Immature natural killer cell (primary cell): ENCODE measurements at regions not wholly inside any gene's neighbourhood (a gene's known extent, or its start where the extent isn't known, plus 50 kb on each side); places are given as distances from the start of the nearest gene placed in this dataset.

ENCODE experiments used
- DNase-seq, 3 donors: peaks; one replicate each; pipeline ENCODE4 v3.0.0; 2022; ENCODE audit warnings: mixed read lengths in 1 of 3
- H3K27ac Mint-ChIP-seq, 6 donors: one replicate each; pipeline ENCODE4 v1.8.0; 2020; ENCODE audit warnings: mixed read lengths in 6 of 6, mild to moderate bottlenecking in 5 of 6, inconsistent platforms in 4 of 6, moderate library complexity in 3 of 6
- H3K27me3 Mint-ChIP-seq, 3 donors: one replicate each; pipeline ENCODE4 v1.8.0; 2020 to 2021; ENCODE audit warnings: low read depth in 3 of 3, mild to moderate bottlenecking in 3 of 3, mixed read lengths in 3 of 3, moderate library complexity in 3 of 3, inconsistent platforms in 1 of 3
- H3K36me3 Mint-ChIP-seq, 3 donors: one replicate each; pipeline ENCODE4 v1.8.0; 2020; ENCODE audit warnings: mixed read lengths in 3 of 3, inconsistent platforms in 2 of 3, mild to moderate bottlenecking in 2 of 3
- H3K4me1 Mint-ChIP-seq, 2 donors: one replicate each; pipeline ENCODE4 v1.8.0; 2020; ENCODE audit warnings: inconsistent platforms in 2 of 2, mild to moderate bottlenecking in 2 of 2, mixed read lengths in 2 of 2, moderate library complexity in 1 of 2
- H3K4me3 Mint-ChIP-seq, 5 donors: one replicate each; pipeline ENCODE4 v1.8.0; 2020; ENCODE audit warnings: mild to moderate bottlenecking in 5 of 5, mixed read lengths in 5 of 5, inconsistent platforms in 3 of 5, moderate library complexity in 3 of 5
- H3K9me3 Mint-ChIP-seq, 6 donors: one replicate each; pipeline ENCODE4 v1.8.0; 2020; ENCODE audit warnings: mild to moderate bottlenecking in 6 of 6, mixed read lengths in 6 of 6, inconsistent platforms in 4 of 6, moderate library complexity in 3 of 6

DNA sequence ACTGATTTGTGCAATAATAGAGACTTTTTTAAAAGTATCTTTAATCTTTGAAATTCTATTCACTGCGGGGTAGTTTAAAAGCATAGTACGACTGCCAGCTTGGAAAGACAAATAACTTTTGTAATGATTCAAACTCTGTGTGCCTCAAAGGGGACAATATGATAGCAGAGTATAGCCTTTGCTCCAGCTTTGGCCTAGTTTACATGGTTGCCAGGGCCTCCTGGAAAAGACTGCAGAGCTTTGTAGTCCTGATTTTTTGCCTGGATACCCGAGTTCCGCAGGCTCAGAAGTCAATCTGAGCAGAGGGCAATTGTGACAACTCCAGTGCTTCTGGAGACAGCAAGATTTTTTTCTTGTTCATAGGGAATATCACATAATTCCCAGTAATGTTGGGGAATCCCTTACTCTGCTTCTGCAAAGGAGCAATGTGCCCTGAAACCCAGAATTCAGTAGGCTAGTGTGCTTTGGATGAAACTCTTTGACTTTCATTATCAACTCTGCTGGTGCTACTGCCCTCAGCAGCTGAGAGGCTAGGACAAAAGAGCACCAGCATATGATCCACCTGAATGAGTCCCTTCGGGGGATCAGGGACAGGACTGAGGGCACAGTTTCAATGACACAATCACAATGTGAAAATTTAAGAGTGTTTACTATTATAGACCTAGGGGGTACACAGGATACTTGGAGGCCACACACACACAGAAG is 768.1 kb downstream of the TMEM182 start:
- Mint-ChIP-seq H3K27ac (no peak overlapping the region), H3K4me1 (no peaks in the 10 kb centered on the region)

DNA sequence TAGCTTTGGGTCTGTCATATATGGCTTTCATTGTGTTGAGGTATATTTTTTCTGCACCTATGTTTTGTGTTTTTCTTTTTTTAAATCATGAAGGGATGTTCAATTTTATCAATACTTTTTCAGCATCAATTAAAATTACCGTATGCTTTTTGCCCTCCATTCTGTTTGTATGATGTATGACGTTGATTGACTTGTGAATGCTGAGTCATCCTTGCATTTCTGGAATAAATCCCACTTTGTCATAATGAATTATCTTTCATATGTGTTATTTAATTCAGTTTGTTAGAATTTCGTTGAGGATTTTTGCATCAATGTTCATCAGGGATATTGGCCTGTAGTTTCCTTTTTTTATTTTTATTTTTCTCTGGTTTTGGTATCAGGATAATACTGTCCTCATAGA is 790.9 kb downstream of the TMEM182 start:
- H3K27me3 Mint-ChIP-seq: no peaks in the 10 kb centered on the region
- no peaks in the 10 kb centered on the region for H3K36me3 Mint-ChIP-seq
- H3K4me3 Mint-ChIP-seq: no peak overlapping the region
- H3K4me1 Mint-ChIP-seq: no peaks in the 10 kb centered on the region
- no peak overlapping the region for H3K27ac Mint-ChIP-seq
- DNase-seq: no peak
- H3K9me3 Mint-ChIP-seq: peaks cover 3 to 65% (median 19%) of the 10 kb centered on the region in 6 donors

More for the DNA sequence above, 768.1 kb downstream of the TMEM182 start:
- H3K4me3 Mint-ChIP-seq: no peak overlapping the region
- H3K36me3 Mint-ChIP-seq: no peaks in the 10 kb centered on the region
- no peaks in the 10 kb centered on the region for H3K27me3 Mint-ChIP-seq
- DNase-seq: no peak
- H3K9me3 Mint-ChIP-seq: peaks cover 0 to 50% (median 18%) of the 10 kb centered on the region in 6 donors

DNA sequence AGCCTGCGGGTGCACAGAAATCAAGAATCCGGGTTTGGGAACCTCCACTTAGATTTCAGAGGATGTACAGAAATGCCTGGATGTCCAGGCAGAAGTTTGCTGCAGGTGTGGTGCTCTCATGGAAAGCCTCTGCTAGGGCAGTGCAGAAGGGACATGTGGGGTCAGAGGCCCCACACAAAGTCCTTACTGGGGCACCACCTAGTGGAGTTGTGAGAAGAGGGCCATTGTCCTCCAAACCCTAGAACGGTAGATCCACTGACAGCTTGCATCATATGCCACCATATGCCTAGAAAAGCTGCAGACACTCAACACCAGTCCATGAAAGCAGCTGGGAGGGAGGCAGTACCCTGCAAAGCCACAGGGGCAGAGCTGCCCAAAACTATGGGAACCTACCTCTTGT is 833.0 kb downstream of the TMEM182 start:
- Mint-ChIP-seq H3K27ac (no peak overlapping the region), H3K9me3 (peaks cover 14 to 57% (median 39%) of the 10 kb centered on the region in 6 donors), H3K4me3 (no peak overlapping the region), H3K27me3 (peaks cover 0 to 2% (median under 1%) of the 10 kb centered on the region in 3 donors), H3K4me1 (no peaks in the 10 kb centered on the region), H3K36me3 (peaks cover 0 to 5% (median 0%) of the 10 kb centered on the region in 3 donors)
- no peak for DNase-seq

DNA sequence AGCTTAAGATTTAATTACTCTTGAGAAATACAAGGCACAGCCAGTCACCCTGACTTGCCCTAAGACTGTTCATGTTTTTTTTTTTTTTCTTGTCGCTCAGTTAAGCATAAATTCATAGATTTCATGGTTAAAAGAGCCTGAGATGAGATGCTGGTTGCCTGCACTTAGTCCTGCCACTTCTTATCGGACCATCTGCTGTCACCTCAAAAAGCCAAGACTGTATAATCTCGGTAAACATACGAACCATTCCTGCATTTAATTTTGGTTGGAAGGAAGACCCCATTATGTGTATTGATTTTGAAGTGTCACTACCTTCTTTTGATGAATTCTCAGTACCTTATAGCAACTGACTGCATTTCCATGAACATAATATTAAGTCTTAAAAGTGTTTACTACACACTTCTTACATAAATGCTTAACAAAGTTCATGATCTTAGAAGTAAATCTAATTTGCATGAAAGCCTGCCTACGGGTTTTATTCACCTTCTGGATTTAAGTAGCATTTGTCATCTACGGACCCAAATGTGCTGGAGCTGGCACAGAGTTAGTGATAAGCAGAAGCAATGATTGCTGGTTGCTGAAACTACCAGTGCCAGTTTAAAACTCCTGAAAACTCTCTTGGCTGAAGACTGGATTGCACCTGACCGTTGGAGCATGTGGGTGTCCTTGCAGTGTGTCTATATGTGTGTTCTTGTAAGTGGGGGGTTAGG is 843.4 kb downstream of the TMEM182 start:
- peaks cover 6 to 42% (median 13%) of the 10 kb centered on the region in 6 donors for H3K9me3 Mint-ChIP-seq
- no peaks in the 10 kb centered on the region for H3K36me3 Mint-ChIP-seq
- H3K4me1 Mint-ChIP-seq: no peaks in the 10 kb centered on the region
- no peak for DNase-seq
- no peak overlapping the region for H3K27ac Mint-ChIP-seq
- no peaks in the 10 kb centered on the region for H3K27me3 Mint-ChIP-seq
- no peak overlapping the region for H3K4me3 Mint-ChIP-seq

DNA sequence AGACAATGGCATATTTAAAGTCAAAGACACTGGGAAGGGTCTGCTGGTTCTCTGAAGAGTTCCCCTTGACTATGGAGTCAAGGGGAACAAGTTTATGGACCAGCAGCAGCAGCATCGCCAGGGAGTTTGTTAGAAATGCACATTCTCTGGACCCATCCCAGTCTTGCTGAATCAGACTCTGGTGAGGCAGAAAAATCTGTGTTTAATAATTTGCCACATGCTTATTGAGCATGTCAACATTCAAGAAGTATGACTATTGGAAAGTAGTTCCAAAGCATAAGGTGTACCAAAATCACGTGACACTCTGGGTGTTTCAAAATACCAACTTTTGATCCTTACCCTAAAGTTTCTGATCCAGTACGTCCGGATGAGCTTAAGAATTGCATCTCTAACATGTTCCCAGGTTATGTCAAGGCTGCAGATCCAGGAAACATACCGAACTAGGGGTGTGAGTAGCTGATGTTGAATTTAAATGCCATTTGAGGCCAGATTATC is 853.8 kb downstream of the TMEM182 start:
- DNase-seq: no peak
- no peaks in the 10 kb centered on the region for H3K36me3 Mint-ChIP-seq
- H3K27me3 Mint-ChIP-seq: no peaks in the 10 kb centered on the region
- H3K4me1 Mint-ChIP-seq: no peaks in the 10 kb centered on the region
- no peak overlapping the region for H3K27ac Mint-ChIP-seq
- peaks cover 9 to 47% (median 22%) of the 10 kb centered on the region in 6 donors for H3K9me3 Mint-ChIP-seq
- H3K4me3 Mint-ChIP-seq: no peak overlapping the region

DNA sequence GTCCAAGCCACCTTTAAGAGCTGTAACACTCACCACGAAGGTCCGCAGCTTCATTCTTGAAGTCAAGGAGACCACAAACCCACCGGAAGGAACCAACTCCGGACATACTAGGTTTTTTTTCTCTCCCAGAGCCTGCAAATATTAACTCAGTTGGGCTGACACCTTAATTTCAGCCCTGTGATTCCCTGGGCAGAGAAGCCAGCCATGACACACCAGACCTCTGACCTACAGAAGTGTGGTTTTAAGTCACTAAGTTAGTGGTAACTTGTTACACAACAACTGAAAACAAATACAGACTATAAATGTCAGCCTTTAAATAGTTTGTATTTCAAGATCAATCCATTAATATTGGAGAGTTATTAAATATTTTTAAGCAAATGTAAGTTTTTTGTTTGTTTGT is 855.1 kb downstream of the TMEM182 start:
- Mint-ChIP-seq H3K36me3 (no peaks in the 10 kb centered on the region), H3K9me3 (peaks cover 12 to 51% (median 25%) of the 10 kb centered on the region in 6 donors), H3K4me1 (no peaks in the 10 kb centered on the region), H3K27ac (no peak overlapping the region), H3K4me3 (no peak overlapping the region), H3K27me3 (no peaks in the 10 kb centered on the region)
- no peak for DNase-seq

DNA sequence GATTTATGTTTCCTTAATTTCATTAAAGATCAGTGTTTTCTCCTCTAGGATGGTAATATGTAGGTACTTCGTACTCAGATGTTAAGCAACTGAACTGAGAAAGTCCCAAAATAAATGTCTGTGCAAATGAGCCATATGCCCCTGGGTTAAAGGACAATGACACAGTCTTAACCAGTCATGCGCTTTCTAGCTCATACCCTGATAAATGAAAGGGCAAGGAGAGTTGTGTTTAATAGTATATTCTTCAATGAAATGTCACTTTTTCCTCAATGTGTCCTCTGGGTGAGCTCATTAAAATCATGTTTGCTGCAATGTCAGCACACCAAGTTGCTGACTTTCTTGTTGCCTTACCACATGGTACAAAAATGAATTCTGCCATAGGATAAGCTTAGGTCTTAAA is 856.3 kb downstream of the TMEM182 start:
- H3K4me3 Mint-ChIP-seq: no peak overlapping the region
- no peak overlapping the region for H3K27ac Mint-ChIP-seq
- no peak for DNase-seq
- H3K9me3 Mint-ChIP-seq: peaks cover 8 to 62% (median 30%) of the 10 kb centered on the region in 6 donors
- no peaks in the 10 kb centered on the region for H3K27me3 Mint-ChIP-seq
- peaks cover 0 to 5% (median 0%) of the 10 kb centered on the region in 3 donors for H3K36me3 Mint-ChIP-seq
- no peaks in the 10 kb centered on the region for H3K4me1 Mint-ChIP-seq

DNA sequence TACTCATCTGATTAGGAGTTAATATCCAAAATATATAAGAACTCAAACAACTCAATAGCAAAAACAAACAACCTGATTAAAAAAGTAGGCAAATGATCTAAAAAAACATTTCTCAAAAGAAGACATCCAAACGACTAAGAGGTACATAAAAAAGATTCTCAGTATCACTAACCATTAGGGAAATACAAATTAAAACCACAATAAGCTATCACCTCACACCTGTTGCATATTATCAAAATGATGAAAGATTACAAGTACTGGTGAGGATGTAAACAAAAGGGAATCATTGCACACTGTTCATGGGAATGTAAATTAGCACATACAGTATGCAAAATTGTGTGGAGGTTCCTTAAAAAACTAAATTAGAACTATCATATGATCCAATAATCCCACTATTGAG is 865.5 kb downstream of the TMEM182 start:
- Mint-ChIP-seq H3K27ac (no peak overlapping the region), H3K9me3 (peaks cover 6 to 51% (median 13%) of the 10 kb centered on the region in 6 donors), H3K4me3 (no peak overlapping the region), H3K4me1 (no peaks in the 10 kb centered on the region), H3K27me3 (peaks cover 0 to 2% (median 0%) of the 10 kb centered on the region in 3 donors), H3K36me3 (peaks cover 0 to 6% (median 0%) of the 10 kb centered on the region in 3 donors)
- DNase-seq: no peak

DNA sequence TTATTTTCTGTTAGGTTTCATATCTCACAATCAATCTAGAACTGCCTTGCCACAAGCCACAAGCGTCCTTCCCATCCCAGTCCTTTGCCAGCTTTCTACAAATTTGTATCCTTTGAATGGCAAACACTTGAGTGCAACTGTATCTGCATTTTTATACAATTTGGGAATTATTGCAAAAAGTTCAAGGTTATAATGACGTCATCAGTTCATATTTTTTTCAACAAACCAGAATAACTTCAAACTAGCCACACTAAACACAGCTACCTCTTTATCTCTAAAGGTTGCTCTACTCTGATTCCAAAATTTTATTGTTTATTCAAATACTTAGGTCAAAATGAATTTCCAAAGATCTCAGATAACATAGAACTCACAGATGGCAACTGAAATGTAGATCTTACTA is 877.1 kb downstream of the TMEM182 start:
- Mint-ChIP-seq H3K27ac (no peak overlapping the region), H3K9me3 (peaks cover 6 to 43% (median 8%) of the 10 kb centered on the region in 6 donors), H3K4me3 (no peak overlapping the region), H3K4me1 (no peaks in the 10 kb centered on the region), H3K27me3 (no peaks in the 10 kb centered on the region), H3K36me3 (no peaks in the 10 kb centered on the region)
- no peak for DNase-seq

DNA sequence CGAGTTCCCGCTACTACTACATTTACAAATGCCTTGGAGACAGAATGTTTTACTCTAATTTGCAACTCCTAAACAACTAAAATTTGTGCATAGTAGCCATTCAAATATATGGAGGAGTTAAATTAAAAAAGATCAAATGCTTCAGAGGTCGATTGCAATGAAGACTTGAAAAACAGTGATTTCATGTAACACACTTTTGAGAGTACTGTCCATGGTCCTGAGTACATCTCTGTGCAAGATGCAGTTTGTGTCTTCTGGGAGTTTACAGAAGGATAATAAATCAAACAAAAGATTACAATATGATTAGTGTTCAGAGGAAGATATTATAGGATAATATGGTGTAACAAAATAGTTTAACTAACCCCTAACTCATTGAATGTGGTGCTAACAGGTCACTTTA is 894.7 kb downstream of the TMEM182 start:
- Mint-ChIP-seq H3K4me1 (no peaks in the 10 kb centered on the region), H3K27ac (no peak overlapping the region), H3K36me3 (no peaks in the 10 kb centered on the region), H3K9me3 (peaks cover 3 to 22% (median 6%) of the 10 kb centered on the region in 6 donors), H3K4me3 (no peak overlapping the region), H3K27me3 (no peaks in the 10 kb centered on the region)
- no peak for DNase-seq

DNA sequence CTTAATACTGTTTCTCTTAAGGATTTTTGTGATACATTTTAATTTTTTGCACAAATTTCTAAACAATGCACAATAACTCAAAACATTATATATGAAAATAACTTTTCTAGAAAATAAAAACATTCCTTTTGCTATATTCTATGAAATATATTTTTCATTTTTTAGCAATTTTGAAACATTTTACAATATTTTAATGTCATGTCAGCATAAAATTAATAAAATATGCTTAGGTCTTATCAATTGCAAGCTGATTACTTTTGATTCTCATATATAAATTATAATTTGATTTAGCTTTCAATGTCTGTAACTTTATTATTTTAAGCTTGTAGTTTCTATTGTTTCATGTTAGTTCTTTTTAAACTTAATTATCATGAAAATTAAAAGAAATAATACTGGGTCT is 898.7 kb downstream of the TMEM182 start:
- Mint-ChIP-seq H3K4me3 (no peak overlapping the region), H3K27me3 (no peaks in the 10 kb centered on the region), H3K4me1 (no peaks in the 10 kb centered on the region), H3K27ac (no peak overlapping the region), H3K9me3 (peaks cover 4 to 16% (median 8%) of the 10 kb centered on the region in 6 donors), H3K36me3 (no peaks in the 10 kb centered on the region)
- DNase-seq: no peak

DNA sequence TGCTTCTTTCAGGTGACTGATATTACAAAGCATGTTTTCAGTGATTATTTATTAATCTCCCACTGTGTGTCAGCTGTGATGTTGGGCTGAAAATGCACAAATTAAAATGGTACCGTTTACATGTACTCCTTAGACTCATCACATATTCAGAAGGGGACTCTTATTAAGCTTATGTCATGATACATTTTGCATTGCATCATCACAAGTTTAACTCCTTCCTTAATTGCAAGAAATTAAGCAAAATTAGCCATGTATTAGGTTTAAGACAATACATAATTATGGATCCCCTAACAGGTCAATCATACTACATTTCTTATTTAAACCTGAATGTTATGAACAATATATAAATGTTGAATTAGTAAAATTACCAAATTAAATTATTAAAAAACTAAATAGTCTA is 899.1 kb downstream of the TMEM182 start:
- peaks cover 4 to 20% (median 7%) of the 10 kb centered on the region in 6 donors for H3K9me3 Mint-ChIP-seq

DNA sequence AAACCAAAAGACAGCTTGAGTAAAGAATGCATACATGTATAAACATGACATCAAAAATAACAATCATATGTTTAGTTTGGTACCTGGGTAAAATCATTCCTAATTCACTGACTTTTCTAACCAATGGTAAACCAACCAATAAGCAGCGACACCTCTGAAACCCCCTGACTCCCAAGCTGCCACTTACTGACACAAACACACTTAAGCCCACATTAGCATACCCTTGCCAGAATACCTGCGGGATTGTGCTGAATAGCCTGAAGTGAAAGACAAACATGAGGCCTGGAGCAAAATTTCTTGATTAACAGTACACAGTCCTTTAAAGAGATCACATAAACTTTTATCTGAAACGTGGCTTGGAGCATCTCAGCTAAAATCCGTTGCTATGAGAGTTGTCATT is 902.9 kb downstream of the TMEM182 start:
- no peak overlapping the region for H3K27ac Mint-ChIP-seq
- no peak overlapping the region for H3K4me3 Mint-ChIP-seq
- H3K4me1 Mint-ChIP-seq: no peaks in the 10 kb centered on the region
- no peak for DNase-seq
- no peaks in the 10 kb centered on the region for H3K36me3 Mint-ChIP-seq
- H3K9me3 Mint-ChIP-seq: peaks cover 4 to 24% (median 8%) of the 10 kb centered on the region in 6 donors
- H3K27me3 Mint-ChIP-seq: no peaks in the 10 kb centered on the region

More for the DNA sequence above, 899.1 kb downstream of the TMEM182 start:
- Mint-ChIP-seq H3K27me3 (no peaks in the 10 kb centered on the region), H3K27ac (no peak overlapping the region), H3K4me3 (no peak overlapping the region), H3K4me1 (no peaks in the 10 kb centered on the region), H3K36me3 (no peaks in the 10 kb centered on the region)
- no peak for DNase-seq

DNA sequence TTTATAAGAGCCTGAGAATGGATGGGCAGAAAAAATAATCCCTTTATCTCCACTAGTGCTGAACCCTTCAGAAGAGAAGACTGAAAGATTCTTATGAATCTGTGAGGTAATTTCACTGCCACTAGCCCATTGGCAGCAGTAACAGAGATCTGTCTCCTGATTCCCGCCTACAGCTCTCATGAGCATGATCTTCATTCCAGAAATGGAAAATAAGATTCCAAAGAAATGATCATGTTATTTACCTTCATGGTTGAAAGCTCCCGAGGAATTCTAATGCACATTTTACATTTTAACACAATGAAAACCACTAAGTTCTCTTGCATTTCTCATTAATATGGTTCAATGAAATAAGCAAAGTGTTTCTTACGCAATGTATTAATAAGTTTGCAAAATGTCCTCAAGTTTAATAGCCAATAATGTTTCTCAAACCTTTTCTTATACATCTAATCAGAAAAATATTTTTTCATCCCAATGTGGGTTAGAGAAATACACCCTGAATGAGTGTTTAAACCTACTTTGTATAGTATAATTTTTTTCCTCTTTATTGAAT is 905.6 kb downstream of the TMEM182 start:
- Mint-ChIP-seq H3K9me3 (peaks cover 4 to 32% (median 7%) of the 10 kb centered on the region in 6 donors), H3K4me1 (no peaks in the 10 kb centered on the region), H3K36me3 (no peaks in the 10 kb centered on the region), H3K27ac (no peak overlapping the region), H3K4me3 (no peak overlapping the region), H3K27me3 (no peaks in the 10 kb centered on the region)
- no peak for DNase-seq
